GM13976 (cell line): ENCODE measurements at regions not wholly inside any gene's neighbourhood (a gene's known extent, or its start where the extent isn't known, plus 50 kb on each side); places are given as distances from the start of the nearest gene placed in this dataset.
"Not testable (repeated sequence)": the region's sequence is repeated elsewhere in the genome, so short reads cannot be mapped to it uniquely, and the experiment has no call there.

Experiments used
- DNase-seq: peaks from one replicate; pipeline ENCODE4 v3.0.0; 2012; ENCODE audit warnings: low spot score
- in situ Hi-C: fragments of 300-500 bp; cut with MboI; formaldehyde crosslinking; loops from one replicate; pipeline ENCODE4 v1.12.0; 2022; ENCODE audit warnings: low sequenced_read_pairs, mixed read lengths, inconsistent platforms; ENCODE audit not compliant: unreplicated experiment
- TF ChIP-seq, protein P1 (sequence below): IDR thresholded peaks from 2 replicates; pipeline ENCODE4 v1.5.1; 2012; ENCODE audit warnings: borderline replicate concordance, mild to moderate bottlenecking; ENCODE audit not compliant: insufficient read depth; ENCODE audit errors: extremely low read depth, missing control alignments, control extremely low read depth

DNA sequence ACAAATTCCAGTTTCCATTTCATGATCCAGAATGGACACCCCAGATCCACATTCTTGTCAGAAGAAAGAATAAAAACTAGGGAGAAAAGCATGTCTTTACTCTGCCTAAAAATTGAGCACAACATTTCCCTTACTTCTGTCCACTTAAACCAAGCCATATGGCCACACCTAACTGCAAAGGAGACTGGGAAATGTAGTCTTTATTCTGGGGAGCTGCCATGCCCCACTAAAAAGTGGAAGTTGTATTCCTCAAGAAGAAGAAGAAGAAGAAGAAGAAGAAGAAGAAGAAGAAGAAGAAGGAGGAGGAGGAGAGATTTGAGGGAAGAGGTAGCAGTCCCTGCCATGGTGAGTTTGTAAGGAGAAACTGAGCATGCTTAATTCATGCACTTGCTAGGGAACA, 84.5 kb downstream of the GPR65 start:
- DNase-seq: no peak
- TF ChIP-seq, protein P1, sequence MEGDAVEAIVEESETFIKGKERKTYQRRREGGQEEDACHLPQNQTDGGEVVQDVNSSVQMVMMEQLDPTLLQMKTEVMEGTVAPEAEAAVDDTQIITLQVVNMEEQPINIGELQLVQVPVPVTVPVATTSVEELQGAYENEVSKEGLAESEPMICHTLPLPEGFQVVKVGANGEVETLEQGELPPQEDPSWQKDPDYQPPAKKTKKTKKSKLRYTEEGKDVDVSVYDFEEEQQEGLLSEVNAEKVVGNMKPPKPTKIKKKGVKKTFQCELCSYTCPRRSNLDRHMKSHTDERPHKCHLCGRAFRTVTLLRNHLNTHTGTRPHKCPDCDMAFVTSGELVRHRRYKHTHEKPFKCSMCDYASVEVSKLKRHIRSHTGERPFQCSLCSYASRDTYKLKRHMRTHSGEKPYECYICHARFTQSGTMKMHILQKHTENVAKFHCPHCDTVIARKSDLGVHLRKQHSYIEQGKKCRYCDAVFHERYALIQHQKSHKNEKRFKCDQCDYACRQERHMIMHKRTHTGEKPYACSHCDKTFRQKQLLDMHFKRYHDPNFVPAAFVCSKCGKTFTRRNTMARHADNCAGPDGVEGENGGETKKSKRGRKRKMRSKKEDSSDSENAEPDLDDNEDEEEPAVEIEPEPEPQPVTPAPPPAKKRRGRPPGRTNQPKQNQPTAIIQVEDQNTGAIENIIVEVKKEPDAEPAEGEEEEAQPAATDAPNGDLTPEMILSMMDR: no peak
- in situ Hi-C loops: no loop called here

DNA sequence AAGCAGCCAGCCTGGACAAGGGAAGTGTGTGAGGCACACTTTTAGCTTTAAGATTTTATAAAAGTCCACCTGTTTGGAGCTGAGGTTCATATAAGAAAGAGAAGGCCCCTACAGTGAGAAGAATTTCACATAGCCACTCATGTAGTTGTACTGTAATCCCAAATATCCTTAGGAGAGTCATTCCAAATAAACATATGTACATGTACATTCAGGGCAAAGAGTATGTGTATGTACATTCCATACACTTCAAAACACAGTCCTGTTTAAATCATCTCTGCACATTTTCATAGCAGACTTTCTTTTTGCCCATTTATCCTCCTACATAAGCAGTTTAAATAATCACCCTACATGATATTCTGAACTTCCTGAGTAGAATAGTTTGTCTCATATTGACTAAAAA, 87.6 kb downstream of the GPR65 start:
- TF ChIP-seq, protein P1: no peak
- in situ Hi-C loops: no loop called here
- no peak for DNase-seq

DNA sequence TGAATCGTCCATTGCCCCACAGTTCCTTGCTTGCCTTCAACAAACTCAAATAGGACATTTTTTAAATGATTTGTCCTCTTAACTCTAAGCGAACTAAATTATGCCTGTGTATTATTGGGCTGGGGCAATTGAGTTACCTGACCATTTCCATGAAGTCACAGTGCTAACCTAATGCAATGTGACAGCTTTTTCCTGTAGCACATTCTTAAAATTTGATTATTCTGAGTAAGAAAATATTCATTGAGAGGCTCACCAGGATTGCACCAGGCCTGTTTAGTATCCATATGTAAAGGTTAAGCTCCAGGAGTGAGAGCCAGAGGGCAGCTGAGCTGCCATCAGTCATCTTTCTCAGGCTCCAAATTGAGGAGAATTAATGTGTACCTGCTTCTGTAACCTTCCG, 90.9 kb downstream of the GPR65 start:
- no peak for DNase-seq
- in situ Hi-C loops: no loop called here
- TF ChIP-seq, protein P1: no peak

DNA sequence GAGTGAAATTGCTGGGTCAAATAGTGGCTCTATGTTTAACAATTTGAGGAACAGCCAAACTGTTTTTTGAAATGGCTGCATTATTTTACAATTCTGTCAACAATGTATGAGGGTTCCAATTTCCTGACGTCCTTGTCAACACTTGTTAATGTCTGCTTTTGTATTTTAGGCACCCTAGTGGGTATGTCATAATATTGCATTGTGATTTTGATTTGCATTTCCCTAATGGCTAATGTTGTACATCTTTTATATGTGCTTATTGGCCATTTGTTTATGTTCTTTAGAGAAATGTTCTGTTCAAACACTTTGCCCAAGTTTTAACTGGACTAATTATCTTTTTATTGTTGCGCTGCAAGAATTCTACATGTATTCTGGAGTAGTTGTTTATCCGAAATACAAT, 93.2 kb downstream of the GPR65 start:
- no peak for DNase-seq
- TF ChIP-seq, protein P1: no peak
- in situ Hi-C loops: no loop called here

DNA sequence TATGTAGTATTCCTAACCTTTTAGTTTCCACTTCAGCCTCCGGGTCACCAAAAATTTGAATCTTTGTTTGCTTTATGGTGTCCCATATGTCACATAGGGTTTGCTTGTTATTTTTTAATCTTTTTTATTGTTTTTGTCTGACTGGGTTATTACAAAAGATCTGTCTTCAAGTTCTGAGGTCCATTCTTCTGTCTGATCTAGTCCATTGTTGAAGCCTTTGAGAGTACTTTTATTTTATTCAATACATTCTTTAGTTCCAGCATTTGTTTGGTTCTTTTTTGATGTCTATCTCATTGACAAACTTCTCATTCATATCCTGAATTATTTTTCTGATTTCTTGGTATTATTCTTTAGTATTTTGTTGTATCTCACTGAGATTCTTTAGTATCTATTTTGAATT, 99.8 kb downstream of the GPR65 start:
- in situ Hi-C loops: no loop called here
- TF ChIP-seq, protein P1: no peak
- DNase-seq: no peak

DNA sequence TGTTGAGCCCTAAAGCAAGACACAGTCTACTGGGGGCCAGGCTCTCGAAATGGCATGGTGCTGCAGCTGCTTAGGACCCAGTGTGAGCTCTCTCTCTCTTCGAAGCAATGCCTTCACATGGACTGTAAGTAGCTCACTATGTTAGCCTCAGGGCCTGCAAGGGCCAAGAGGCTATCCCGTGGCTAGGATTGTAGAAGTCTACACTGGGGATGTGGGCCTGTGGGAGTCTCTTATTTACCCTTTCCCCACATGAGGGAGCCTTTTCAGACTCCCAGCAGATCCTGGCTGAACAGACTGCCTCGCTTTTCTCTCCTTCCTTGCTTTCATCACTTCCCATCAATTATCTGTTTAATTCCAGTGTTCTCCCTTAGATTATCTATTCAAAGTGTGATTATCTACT, 101.4 kb downstream of the GPR65 start:
- no peak for DNase-seq
- in situ Hi-C loops: no loop called here
- TF ChIP-seq, protein P1: no peak

DNA sequence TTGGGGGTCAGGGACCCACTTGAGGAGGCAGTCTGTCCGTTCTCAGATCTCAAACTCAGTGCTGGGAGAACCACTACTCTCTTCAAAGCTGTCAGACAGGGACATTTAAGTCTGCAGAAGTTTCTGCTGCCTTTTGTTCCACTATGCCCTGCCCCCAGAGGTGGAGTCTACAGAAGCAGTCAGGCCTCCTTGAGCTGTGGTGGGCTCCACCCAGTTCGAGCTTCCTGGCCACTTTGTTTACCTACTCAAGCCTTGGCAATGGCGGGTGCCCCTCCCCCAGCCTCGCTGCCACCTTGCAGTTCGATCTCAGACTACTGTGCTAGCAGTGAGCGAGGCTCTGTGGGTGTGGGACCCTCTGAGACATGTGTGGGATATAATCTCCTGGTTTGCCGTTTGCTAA, 122.7 kb downstream of the GPR65 start:
- in situ Hi-C loops, DNase-seq: not testable (repeated sequence)
